Forelimb muscle (tissue), 1 donor: ENCODE measurements at regions not wholly inside any gene's neighbourhood (a gene's known extent, or its start where the extent isn't known, plus 50 kb on each side); places are given as distances from the start of the nearest gene placed in this dataset.
"Not testable (repeated sequence)": the region's sequence is repeated elsewhere in the genome, so short reads cannot be mapped to it uniquely, and the experiment has no call there.

ENCODE experiments used
- DNase-seq: peaks from one replicate; pipeline ENCODE4 v3.0.0-alpha.2; 2013; ENCODE audit warnings: low read depth

DNA sequence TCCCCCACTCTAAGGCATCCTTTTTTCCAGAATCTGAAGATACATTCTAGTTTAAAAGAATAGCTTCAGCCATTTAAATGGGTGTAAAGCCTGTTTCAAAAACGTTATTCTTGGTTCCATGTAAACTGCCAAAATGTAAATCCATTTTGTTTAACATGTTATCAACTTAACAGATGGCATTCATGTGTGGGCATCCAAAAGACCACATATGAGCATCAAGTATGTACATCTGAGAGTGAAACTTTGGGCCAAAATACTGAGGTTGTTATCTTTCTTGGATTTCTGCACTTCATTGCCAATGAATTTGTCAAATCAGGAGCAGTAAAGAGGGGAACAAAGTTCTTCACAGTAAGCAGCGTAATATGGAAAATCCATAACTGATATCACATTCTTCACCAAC lies 395.4 kb downstream of the ZNF804A start:
- DNase-seq = no peak

DNA sequence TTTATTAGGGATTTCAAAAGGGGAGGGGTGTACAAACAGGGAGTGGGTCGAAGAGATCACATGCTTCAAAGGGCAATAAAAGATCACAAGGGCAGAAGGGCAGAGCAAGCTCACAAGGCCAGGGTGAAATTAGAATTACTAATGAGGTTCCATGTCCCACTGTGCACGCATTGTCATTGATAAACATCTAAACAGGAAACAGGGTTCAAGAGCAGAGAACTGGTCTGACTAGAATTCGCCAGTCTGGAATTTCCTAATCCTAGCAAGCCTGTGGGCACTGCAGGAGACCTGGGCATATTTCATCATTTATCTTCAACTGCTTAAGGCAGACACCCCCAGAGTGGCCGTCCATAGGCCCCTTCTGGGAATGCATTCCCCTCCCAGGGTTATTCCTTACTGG lies 408.2 kb downstream of the ZNF804A start:
- DNase-seq = no peak

DNA sequence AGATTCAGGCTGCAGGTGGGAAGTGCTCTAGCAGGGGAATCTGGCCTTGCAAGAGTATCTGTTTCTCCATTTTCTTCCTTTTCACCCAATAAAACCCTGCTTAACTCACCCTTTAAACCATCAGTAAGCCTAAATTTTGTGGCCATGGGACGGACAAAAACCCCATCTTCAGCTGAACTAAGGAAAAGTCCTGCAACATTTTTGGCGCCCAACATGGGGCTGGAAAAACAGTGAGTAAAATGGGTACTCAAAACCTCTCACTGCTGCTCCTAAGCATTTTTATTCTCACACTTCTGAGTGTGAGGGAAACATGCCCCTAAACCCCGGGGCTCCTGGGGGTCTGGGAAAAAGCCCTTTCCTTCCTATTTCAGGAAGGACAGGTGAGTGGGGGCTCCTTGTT lies 414.3 kb downstream of the ZNF804A start:
- no peak for DNase-seq

DNA sequence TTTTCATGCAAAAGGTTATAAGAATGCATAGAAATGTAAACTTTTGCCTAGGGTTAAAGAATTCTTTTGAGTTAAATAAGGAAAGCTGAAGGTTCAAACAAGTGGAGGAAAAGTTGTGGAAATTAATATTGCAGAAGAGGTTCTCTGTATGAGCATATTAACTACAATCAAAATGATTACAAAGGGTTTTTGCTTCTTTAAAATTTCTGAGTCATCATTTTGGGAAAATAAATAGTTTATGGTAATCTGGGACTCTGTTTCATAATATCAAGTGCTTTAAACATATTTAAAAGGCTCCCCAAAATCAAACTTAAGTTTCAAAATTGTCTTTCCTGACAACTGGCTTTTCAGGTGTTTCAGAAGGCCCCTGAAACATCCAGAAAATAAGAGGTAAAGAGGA lies 415.7 kb downstream of the ZNF804A start:
- no peak for DNase-seq

DNA sequence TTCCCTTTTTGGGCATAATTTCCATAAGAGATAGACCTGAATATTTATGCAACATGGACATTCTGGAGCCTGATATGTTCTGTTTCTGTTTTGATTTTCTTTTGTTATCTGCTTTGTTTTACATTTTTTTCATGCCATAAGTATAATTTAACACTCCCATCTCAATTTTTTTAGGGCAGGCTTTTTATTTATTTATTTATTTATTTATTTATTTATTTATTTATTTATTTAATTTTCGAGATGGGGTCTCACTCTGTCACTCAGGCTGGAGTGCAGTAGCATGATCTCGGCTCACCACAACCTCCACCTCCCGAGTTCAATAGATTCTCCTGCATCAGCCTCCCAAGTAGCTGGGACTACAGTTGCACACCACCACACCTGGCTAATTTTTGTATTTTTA lies 427.6 kb downstream of the ZNF804A start:
- DNase-seq = not testable (repeated sequence)

DNA sequence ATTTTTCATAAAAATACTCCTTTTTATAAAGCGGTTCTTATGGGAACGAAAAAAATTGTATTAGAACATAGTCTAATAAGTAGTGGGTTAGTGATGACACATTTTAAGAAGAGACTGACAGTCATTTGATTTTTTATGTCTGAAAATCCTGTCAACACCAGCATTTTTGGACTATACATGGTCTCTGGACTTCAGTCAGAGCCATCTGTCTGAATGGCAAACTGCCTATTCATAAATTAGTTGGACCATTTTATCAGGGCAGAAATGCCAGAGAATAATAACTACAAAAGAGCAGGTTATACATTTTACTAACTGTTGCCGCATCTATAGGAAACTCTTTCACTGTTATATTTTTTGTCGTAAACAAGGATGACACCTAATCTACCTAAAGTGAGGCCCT lies 437.6 kb downstream of the ZNF804A start:
- no peak for DNase-seq

DNA sequence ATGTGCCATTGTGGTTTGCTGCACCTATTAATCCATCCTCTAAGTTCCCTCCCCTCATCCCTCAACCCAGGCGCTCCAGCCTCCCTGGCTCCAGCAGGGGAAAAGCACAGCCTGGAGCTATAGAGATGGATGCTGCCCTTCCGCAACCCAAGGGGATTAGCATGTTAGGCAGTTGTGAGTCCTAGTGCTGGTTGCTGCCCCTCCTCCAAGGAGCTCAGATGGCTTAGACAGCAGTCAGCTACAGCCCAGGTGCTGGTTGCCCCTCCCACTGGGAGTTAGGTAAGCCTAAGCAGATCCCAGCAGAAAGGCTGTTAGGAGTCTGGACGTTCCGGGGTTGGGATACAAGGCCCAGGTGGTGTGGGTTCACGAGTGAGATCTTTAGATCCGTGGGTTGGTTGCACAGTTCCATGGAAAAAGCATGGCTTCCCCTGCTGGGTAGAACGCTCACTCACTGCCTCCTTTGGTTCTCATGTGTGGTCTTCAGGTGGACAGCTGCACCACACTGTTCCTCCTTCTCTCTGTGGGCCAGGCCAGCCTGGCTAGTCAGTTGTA lies 446.1 kb downstream of the ZNF804A start:
- no peak for DNase-seq

DNA sequence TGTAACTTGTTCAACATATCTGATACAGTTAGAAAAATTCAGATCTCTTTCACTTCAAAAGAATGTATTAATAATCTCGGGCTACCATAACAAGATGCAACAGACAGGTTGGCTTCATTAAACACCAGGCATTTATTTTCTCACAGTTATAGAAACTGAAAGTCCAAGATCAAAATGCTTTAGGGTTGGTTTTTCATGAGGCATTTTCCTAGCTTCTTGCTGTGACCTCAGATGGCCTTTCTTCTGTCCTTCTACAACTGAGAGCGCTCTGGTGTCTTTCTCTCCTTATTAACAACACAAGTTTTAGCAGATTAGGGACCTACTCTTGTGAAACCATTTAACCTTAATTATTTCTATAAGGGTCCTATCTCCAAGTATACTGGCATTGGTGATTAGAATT lies 452.5 kb downstream of the ZNF804A start:
- no peak for DNase-seq

DNA sequence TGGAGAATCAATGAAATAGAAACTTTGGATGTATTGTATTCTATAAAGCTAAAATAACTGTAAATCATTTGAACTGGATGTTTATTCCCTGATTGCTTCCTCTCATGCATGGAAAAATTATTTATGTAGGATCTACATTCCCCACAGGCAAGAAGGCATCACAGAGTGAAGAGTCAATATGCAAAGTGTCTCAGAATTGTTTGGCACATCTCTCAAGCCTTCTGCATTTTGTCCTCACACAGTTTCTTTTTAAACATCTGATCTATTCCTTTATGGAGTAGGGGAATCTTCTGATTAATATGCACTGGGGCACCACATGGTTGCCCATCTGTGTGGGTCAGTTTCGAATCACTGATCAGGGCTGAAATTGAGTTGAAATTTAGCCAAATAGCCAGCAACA lies 465.4 kb downstream of the ZNF804A start:
- no peak for DNase-seq

DNA sequence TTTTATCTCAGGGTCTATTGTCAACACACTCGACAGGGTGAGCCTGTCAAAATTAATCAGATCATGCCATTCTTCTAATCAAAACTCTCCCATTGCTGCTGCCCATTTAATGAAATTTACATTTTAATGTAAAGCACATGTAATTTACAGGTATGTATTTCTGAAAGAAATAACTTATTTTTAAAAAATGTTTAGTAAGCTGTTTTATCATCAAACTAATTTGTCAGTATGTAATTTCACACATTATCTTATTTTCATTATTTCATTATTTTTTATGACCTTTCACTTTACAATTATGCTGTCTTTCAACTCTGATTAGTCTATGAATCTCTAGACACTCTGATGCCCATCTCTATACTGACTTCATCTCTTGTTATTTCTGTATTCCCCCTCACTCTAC lies 467.8 kb downstream of the ZNF804A start:
- no peak for DNase-seq

DNA sequence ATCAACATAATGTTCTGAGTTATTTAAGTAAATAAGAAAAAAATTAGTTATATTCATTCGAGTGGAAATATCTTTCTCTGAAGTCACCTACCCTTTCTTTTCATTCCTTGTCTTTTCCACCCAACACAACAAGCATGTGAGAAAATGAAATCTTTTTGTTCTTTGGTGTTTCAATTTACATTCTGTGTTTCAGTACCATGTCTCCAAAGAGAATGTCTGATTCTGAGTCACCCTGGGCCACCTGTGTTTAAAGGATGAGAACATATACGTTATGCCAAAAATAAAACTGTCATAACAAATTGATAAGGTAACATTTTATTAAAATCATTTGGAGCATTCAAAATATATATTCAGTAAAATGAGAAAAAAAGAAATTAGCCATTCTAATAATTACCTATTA lies 470.8 kb downstream of the ZNF804A start:
- no peak for DNase-seq

DNA sequence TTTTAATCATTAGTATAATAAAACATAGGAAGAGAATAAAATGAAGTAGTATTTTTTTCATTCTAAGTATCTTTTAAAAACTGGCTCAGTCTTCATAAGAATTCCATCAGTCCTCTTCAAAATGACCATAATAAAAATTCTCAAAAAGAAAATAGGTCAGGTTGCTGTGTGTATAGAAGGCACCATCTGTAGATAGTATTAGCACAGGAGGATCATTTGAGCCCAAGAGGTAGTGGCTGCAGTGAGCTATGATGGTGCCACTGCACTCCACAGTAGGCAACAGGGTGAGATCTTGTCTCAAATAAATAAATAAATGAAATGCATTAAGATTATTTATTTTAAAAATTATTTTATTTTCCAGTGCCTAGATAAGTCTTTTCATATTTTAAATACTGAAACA lies 475.8 kb downstream of the ZNF804A start:
- no peak for DNase-seq

DNA sequence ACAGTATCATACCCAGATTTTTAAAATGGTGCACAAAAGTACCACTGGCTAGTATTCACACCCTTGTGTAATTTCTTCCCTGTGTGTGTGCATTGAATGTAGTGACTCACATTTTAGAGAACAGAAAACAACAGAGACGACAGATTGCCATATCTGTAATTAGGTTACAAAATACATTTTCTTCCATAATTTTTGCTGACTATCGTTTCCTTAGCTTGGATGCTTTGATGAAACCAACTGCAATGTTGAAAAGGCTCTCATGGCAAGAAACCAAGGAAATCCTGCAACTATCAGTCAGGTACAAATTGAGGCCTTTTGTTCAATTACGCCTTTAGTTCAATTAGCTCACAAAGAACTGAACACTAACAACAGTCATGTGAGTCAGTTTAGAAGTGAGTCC lies 484.4 kb downstream of the ZNF804A start:
- DNase-seq = no peak

DNA sequence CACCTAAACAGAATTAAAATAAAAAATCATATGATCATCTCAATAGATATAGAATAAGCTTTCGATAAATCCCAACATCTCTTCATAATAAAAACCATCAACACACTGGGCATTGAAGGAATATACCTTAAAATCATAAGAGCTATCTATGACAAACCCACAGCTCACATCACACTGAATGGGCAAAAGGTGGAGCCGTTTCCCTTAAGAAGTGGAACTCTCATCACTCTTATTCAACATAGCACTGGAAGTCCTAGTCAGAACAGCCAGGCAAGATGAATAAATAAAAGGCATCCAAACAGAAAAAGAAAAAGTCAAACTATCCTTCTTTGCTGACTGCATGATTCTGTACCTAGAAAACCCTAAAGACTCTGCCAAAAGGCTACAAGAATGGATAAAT lies 510.3 kb downstream of the ZNF804A start:
- DNase-seq = no peak

DNA sequence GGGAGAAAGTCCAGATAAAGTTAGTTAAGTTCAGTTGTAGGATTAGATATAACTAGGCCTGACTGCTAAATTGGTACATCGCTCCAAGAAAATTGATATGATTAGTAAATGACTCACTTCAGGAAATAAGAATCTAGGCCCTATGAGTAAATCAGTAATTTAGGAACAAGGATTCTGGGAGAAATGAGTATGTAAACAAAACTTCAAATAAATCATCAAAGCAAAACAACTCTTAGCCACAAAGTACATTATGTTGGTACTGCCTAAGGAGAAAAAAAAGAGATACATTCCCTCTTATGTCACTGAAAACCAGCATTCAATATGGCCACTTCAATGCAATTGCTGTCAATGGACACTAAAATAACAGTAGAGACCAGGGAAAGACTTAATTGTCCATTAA lies 529.1 kb downstream of the ZNF804A start:
- DNase-seq = no peak

DNA sequence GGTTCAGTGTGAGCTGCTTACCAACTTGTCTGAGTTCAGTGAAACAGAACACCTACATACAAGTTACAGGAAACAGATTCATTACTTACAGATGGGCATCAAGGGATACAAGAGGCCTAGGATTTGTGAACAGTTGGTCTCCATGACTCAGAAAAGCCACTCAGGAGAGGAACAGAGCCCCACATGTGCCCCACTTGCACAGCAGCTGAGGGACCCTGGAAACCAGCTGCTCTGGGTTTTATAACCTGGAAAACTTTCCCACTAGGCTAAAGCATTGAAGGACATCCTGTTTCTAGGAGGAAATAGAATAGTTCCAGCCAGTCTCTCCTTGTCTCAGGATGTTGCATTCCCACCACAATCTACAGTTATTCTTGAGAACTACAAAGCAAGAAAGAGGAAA lies 530.0 kb downstream of the ZNF804A start:
- DNase-seq = no peak

DNA sequence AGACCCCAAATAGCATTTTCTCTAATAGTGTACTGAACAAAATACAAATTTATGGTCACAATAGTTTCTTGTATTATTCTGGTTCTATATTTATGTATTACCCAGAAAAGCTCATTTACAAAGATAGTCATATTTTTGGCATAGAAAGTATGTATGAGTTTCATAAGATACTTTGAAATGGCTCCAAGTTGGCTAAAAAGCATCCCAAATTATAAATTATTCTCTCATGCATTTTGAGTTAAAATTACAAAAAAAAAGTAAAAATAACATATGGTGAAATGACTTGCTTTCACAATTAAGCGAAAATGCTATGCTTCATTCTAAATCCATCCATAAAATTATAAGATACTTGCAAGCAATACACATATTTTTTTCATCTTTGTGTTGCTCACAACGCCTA lies 530.7 kb downstream of the ZNF804A start:
- no peak for DNase-seq

DNA sequence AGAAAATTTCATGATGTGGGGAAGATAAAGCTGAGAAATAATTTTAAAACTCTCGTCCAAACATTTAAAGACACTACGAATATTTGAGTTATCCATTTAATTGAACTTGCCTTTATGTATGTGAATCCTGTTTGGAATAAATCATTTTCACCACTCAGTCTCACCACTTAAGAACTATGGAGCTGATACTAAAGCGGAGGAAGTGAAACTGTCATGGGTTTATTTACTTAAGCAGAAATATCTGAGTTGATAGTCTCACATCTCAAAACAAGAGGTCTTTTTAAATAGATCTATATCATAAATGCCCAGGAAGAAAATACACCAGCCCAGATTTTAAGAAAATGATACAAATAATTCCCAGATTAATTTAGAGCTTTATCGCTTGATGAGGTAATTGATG lies 532.4 kb downstream of the ZNF804A start:
- no peak for DNase-seq

DNA sequence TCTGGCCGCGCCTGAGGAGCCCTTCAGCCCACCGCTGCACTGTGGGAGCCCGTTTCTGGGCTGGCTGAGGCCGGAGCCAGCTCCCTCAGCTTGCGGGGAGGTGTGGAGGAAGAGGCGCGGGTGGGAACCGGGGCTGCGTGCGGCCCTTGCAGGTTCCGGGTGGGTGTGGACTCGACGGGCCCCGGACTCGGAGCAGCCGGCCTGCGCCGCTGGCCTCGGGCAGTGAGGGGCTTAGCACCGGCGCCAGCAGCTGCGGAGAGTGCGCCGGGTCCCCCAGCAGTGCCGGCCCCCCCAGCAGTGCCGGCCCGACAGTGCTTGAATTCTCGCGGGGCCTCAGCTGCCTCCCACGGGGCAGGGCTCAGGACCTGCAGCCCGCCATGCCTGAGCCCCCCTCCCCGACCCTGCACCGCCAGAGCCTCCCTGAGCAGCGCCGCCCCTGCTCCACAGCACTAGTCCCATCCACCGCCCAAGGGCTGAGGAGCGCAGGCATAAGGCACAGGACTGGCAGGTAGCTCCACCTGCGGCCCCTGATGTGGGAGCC lies 534.2 kb downstream of the ZNF804A start:
- DNase-seq = no peak

DNA sequence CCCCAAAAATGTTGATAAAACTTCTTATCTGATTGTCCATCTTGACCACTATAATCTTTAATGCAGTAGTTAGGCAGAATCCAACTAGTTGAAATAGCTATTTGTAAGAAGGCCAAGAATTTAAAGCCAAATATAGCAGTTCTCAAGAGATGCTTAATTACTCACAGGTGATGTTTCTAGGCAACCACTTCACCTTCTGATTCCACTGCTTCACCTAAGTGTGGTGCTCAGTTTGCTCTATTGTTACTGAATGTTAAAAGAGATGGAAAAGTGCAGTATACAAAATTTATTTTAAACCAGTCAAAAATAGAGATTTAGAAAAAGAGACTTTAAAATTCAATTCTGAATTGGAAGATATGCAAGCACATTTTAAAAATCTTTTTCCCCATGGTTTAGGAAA lies 539.4 kb downstream of the ZNF804A start:
- no peak for DNase-seq

DNA sequence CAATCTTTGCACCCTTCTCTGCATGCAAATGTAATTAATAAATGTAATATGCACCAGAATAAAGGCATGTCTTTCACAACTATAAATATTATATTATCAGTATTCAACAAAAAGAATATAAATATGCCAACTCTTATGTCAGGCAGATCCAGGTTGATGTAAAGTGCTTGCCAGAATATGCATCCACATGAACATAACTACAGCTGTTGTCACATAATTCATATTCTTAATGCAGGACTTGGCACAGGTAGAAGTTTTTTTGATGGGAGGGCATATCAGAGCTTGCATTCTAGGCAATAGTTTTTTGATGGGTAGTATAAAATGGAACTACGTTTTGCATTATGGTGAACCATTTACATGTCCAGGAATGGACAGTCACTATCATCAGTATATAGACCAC lies 544.3 kb downstream of the ZNF804A start:
- DNase-seq = no peak

DNA sequence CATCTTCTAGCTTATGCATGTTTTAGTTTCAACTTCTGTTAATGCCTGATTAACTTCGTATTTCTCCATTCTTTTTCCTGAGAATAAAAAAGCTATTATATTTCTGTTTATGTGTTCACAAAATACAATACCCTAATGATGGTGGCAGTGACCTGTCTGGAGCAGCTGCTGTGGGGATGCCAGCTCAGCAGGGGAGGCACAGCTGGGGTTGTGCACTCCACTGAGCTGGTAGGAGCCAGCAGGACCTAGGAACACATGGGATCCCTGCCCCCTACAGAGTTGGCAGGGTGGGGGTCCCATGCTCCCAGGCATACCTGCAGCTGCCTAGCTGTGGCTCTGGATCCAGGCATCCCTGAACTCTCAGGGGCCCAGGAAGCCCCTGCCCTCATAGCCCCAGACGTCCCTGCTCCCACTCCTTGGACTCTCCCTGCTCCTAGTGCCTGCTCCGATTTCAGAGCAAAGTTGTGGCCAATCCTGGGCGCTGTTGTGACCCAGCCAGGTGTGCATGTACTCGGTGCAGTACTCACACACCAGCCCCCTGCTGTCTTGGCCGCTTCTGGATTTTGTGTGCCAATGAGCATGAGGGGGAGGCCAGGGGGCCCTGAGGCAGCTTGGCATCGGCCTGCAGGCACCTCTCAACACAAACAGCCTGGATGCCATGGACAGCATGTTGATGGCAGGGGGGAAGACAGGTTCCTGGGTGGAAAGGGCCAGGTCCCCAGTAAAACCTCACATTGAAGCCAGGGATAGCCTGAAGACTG lies 546.0 kb downstream of the ZNF804A start:
- DNase-seq = no peak

DNA sequence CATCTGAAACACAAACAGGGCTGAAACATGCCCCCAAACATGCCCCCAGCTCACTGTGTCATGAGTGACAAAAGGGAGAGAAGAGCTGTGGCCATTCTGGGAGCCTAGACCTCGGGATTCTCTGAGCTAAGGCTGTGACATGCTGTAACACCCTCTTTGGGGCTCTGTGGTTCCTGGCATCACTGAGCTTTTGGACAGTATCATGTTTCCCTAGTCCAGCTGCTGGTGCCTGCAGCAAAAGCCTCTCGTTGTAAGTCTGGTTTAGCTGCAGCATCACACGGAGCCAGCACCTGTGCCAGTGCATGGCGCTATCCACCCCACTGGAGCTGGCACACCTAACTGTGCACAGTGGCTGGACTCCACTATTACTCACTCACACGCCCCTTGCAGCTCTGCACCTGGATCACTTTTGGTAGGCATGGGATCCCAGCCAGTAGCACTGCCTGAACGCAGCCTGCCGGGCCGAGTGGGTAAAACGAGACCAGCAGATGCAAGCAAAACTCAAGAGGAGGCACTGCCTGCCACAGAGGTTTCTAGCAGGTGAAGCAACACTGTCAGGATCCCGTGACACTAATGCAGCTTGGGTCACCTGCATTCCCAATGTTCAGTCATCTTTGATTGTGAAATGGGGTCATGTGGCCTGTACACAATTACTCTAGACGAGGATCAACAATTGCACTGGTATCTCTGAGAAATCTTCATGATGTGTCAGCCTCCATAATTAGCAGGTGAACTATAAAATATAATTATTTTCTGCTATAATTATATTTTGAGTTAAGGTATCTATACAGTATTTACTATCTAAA lies 547.2 kb downstream of the ZNF804A start:
- no peak for DNase-seq
